DMS53 treated with DMSO at 0.1 percent for 48 hours (cell line): ENCODE measurements at regions not wholly inside any gene's neighbourhood (a gene's known extent, or its start where the extent isn't known, plus 50 kb on each side); places are given as distances from the start of the nearest gene placed in this dataset.

Experiments used
- DNase-seq: peaks from one replicate; lab custom pipeline; 2025; ENCODE audit not compliant: unreplicated experiment; lab: John Stamatoyannopoulos, UW

DNA sequence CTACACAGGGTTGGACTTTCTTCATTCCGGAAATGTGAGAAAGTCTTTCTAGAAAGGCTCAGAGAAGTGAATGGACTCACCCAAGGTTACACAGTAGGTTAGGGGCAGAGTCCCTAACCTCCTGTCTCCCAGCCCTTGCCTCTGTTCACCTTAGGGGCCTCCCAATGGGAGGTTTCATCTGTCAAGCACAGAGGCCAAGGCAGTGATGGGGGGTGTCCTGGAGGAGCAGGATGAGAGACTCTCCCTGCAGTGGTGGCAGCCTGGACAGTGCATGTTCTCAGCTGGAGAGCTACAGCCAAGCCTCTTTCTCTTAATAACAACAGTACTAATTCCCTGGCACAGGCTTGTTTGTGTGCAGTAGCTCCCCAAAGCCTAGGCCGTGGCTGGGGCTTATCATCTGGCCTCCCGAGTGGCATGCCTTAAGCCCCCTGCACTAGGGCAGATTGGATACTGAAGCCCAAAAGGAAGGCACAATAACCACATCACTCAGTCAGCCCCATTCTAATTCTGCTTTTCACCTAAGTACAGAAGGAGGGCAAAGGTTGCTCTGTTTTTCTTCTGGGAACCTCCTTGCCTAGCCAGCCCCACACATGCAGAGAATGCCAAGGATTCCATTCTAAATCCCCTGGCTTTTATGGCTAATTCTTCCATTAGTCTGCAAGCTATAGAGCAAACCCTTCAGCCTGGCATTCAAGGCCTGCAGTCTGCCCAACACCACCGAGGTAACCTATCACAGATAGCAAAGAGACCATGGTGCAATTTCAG, 50.2 kb upstream of the XPA start:
- DNase-seq = no peak

DNA sequence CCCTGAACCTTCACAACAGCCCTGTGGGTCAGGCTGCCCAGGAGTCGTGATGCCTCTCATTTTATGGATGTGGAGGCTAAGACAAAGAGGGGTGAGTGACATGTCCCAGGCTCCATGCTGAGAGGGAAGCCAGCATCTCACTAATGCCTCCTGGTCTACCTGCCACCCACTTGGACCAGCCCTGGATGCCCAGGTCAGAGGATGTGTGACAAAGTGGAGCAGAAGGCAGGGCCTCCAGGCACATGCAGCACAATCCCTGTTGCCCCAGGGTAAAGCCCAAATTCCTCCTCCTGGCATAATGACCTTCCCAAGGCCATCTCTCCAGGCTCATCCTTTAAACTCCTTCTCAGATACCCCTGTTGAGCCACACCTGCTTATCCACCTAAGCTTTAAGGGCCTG, 51.4 kb upstream of the XPA start:
- no peak for DNase-seq

DNA sequence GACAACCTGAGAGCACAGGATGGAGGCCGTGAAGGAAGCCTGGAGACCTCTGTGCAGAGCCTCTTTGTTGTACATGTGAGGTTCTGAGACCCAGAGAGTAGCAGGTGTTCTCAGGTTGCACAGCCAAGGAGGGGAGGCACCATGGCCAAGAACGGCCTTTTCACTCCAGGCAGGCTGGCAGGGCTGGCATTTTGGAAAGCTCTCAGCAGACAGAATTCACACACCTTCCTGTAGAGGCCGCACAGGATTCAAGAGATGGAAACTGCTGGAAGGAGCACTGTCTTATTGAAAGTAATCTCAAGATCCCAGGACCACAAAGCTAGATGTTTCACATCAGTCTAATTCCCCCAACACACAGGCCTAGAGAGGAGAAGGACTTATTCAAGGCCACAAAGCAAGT, 52.8 kb upstream of the XPA start:
- DNase-seq = no peak

DNA sequence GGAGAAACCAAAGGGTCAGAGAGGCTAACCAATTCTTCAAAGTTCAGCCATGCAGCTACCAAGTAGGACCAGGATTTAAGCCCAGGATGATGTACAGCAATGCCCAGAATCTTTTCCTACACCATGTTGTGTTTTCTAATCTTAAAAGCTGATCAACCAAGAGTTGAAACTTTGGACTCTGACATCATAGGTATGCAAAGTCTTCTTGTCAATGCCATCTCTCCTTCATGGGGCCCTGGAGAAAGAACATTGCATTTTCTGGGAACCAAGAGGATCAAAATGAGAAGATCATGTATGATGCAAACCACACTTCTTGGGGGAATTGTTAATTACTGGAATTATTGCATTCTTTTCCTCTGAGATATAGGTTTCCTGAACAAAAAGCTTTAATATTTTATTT, 54.4 kb upstream of the XPA start:
- DNase-seq = no peak

DNA sequence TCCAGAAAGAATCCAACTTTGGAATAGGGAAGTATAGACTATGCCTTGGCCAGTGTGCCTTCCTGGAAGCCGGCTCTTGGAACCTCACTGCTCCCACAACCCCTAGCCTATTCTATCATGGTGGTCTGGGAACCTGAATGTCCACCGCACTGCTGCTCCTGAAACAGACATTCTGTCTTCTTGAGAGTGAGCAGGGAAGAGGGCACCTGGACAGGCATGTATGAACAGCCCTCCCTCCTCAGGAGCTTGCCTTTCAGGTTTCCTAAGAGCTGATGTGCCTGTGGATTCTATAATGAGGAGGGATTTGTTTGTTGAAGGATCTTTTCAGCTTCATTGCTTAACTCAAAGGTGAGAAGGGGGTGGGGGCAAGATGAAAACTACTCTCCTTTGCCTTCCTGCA, 55.1 kb upstream of the XPA start:
- no peak for DNase-seq

DNA sequence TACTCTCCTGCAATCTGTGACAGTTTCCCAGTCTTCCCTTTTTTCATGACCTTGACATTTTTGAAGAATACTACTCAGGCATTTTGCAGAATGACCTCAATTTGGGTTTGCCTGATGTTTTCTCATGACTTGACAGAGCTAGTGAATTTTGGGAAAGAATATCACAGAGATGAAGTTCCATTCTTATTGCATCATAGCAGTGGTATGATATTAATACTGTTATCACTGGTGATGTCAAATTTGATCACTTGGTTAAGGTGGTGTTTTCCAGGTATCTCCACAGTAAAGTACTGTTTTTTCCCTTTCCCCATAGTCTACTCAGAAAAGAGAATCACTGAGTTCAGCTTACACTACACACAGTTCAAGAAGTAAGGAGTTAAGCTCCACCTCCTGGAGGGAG, 56.2 kb upstream of the XPA start:
- no peak for DNase-seq

DNA sequence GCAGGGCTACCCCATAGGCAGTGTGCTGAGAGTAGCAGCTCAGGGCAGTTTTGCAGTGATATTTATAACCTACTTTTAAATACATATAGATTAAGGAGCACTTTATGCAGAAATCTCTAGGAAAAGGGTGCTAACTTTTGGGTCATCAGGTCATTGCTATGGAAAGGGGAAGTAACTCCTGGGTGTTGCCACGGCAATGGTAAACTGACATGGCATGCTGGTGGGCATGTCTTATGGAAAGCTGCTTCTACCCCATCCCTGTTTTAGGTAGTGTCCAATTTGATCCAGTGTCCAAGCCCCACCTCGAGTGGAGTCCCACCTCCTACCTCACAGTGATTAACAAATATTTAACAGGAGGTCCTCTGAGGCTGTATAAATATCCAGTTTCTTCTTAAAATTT, 56.8 kb upstream of the XPA start:
- no peak for DNase-seq

DNA sequence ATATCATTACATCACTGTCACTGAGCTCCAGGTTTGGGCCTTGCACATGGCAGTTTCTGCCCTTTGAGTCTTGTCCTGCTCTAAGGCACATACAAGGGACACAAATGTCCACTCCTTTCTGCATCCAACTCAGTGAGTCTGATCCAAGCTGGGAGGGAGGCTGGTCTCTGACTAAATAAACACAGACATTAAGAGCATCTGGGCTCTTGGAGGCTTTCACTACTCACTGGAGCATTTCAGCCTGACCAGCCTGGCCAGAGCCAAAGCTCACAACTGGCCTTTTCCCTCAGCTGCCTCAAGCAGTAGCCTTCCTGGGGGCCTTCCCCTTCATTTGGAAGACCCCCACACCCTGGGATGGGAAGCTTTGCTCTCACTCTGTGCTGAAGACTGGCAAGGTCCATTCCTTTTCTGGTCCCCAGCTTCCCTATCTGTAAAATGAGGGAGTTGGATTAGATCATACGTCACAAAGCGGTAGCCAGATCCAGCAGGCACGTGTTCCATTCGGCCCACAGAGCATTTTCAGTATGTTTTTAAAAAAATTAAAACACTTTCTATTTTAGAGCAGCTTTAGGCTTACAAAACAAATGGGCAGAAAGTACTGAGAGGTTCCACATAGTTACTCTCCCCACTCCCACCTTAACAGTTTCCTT, 58.6 kb upstream of the XPA start:
- DNase-seq = no peak

DNA sequence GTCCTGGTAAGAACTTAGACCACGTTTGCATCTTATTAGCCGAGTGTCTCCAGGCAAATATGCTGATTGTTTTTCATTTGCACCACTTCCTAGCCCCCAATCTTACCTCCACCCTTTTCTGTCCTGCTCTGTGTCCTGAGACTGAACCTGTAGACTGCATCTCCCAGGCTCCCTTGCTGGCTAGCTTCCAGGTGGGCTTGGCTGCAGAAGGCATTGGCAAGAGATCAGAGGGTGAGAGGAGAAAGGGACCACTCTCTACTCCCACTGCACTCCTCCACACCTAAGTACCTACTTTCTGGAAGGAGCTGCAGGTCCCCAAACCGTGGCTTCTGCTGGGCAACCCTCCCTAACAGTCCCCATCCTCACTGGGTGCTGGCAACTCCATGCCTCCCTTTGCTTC, 59.9 kb upstream of the XPA start:
- no peak for DNase-seq

DNA sequence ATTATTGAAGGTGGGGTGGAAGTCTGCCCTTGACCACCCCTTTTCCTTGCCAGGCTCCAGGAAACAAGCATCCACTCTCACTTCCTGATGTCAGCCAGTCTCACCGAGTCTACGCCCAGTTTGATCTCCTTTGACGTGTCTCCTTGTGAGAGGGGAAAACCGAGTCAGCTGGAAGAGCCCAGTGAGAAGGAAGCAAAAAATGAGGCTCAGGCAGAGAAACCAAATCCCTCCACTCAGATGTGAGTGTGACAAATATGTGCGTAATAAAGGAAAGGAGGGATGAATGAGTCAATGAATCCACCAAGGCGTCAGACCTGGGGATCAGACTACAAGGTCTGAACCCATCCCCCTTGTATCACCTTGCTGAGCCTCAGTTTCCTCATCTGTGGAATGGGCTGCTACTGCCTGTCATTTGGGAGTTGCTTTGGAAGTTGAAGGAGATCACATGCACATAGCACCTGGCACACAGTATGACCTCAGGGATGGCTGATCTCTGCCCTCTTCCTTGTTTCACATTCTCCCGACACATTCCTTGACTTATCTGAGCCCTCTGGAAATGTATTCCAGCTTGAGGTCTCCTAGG, 61.3 kb upstream of the XPA start:
- no peak for DNase-seq

DNA sequence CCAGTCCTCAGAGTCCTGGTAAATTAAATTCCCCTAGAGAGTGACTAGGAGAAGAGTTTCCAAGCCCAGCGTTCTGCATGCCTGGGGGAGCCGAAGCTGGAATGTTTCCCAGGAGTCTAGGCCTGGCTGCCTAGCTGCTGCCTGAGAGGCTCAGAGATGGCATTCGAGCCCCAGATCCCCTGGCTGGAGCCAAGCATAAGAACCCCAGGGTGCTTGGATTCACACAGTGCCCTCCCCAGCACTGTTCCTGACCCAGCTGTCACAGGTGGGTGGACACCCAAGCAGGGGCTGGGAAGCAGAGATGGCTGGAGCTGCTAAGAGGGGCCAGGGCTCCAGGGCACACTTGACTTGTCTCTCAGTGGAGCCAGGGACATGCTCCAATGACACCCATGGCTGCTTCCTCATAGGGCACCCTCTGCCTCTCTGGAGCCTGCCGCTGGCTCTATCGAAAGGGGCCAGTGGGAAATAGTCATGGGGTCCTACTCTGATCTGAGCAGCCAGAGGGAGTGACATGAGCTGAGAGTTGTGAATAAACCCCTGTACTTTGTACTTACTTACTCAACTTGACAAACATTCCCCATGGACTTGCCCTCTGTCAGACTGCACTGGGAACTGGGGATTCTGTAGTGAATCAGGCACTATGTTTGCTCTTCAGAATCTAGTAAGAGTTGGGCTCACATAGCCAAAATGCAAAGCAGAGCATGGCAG, 62.6 kb upstream of the XPA start:
- DNase-seq = no peak

DNA sequence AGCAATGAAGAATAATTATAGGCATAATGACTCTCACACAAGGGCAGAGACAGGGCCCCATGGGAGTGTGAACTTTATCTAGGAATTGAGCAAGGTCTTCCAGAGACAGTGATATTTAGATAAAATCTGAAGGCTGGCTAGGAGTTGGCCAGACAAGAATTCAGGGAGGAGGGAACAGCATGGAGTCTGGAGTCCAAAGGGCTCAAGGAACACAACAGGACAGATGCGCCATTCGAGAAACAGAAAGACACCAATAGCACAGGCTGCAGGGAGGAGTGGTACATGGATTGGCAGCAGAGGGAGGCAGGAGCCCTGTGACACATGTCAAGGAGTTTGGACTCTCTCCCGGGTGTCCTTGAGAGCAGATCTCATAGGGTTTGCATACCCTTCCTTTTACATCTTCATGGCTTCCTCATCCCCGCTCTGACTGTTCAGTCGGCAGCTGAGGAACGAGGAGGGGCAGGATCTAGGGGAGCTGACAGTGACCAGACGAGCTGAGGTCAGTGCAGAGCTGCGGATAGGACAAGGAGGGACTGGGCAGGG, 64.0 kb upstream of the XPA start:
- no peak for DNase-seq

DNA sequence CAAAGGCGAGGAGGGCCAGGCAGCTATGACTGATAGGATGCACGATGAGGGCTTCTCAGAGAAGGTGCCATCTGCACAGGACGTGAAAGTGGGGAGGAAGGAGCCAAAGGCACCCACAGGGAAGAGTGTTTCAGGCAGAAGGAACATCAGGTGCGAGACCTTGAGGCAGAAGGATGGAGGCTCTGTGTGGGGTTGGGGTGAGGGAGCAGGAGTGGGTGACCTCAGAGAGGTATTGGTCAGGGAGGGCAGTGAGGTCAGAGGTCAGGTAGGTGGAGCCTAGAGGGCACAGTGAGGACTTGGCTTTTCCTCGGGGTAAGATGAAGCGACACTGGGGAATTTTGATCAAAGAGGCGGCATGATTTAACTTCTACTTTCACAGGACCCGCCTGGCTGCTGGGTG, 64.7 kb upstream of the XPA start:
- no peak for DNase-seq

DNA sequence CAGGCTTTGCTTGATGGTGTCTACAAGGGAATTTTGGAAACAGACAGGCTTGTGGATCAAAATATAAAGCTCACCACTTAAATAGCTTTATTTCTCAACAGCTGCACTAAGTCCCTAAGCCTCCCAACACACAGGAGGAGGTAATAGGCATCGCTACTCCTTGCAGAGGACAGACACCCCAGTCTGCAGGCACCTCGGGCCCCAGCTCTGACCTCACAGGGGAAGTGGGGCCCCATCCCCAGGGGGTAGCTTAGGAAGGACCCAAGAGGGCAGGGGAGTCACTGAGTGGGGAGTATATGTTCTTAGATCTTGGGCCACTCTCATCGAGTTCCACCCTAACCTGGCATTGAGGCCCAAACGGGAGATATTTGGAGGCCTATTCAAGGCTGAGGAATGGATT, 66.7 kb upstream of the XPA start:
- no peak for DNase-seq

DNA sequence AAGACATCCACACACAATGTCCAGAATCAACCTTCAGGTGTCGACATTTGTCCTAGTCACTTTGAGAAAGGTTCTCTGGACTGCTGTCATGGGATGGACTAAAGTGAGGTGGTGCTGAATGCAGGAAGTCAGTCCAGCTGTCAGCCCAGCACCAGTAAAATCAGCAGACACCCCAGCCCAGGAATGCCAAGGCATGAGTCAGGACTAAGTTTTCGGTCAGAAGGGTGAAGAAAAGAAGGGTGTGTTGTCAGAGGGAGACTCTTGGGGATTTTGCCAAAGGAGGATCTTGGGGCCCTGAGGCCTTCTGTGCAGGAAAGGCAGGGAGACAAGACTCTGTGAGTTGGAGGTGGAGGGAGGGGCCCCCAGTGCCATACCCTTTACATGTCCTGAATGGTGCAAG, 69.0 kb upstream of the XPA start:
- no peak for DNase-seq

DNA sequence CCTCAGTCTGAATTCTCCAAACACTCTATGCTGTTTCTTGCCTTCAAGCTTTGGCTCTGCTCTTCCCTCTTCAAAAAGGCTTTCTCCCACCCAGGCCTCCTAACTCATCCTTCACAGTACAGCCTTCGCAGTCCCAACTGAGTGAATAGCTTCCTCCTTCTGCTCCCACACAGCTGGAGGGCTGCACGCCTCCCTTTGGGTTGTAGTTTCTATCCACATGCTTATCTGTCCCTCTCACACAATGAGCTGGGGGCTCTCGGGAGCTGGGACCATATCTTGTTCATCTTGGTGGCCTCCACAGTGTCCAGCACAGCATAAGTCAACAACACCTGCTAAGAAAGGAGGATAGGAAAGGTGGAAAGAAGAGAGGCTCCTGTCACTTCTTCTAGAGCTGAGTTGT, 69.5 kb upstream of the XPA start:
- no peak for DNase-seq

DNA sequence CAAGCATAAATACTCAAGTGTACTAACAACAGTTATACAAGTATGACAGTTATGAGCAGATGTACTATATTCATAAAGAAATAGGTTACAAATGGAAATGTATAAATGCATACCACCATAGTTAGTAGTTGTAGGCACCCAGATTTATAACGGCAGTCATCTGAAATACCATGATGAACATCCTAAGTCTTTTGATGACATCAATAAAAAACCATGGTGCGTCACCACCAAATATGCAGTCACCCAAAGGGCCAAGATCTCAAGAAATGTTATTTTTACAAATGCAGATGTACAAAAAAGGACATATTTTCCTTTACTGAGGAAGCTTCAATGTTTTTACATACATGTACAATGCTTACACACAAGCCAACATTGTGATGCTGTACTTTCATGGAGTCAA, 70.8 kb upstream of the XPA start:
- no peak for DNase-seq

DNA sequence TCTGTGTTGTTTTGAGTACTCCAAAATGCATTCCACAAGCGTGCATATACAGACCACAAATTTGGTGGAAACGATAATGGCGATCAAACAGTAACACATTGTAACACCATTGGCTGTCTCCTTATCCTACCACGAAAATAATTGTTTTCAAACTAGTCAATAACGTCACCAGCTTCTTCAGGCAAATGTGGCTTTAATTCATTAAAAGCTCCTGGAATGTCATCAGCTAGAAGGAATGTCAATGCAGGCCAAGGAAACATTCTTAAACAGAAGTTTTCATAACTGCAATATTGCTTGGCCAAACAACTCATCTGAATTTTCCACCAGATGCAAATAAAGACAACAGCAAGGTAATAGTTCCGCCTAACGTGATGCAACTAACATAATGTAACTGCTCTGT, 71.6 kb upstream of the XPA start:
- no peak for DNase-seq

DNA sequence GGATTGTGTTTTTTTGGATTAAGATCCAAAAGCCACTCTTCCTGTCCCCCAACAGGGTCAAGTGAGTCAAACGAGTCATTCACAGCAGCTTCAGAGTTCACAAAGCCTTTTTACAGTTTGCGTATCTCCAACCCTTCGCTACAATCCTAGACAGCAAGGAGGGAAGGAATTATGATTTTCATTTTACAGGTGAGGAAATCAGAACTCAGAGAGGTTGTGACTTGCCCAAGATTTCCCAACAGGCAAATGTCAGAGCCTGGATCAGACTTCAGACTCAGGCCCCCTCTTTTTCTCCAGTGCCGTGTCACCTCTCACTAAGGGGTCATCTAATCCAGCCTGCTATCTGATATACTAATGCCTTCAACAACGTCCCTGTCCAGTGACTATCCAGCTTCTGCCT, 72.1 kb upstream of the XPA start:
- DNase-seq = no peak

DNA sequence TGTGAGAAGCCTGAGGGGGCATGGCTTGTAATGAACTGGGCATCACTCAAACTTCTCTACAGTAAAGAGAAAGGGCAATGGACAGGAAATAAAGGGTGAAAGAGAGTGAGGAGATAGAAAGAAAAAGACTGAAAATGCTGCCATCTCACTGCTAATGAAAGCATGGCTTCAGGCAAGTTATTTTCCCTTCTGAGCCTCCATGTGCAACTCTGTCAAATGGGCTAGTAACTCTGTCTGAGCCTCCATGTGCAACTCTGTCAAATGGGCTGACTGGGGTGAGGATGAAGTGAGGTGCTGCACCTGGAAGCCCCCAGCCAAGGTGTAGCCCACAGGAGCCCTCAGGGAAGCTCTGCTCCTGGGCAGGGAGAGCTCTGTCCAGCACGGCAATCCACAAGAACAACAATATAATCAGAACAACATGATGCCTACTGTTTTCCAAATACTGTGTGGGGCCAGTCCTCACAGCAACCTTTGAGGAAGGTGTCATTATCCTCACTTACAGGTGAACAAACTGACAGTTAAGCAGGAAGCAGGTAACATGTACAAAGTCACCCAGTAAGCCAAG, 73.8 kb upstream of the XPA start:
- no peak for DNase-seq

DNA sequence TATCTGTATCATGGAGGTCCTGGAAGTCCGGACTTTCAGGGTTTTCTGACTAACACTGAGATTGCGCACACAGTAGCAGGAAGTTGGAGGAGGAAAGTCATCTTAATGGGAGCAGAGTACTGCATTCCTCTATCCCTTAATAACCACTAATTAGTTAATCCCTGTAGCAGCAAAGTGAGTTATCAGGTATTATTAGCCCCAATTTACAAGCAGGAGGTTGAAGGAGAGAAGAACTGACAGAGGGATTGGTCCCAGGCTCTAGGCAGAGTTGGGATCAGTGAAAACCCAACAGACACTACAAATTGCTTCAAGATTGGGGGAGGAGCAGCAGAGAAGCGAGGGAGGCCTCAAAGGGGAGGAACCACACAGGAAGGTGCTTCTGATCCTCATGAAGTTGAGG, 74.5 kb upstream of the XPA start:
- DNase-seq = no peak

DNA sequence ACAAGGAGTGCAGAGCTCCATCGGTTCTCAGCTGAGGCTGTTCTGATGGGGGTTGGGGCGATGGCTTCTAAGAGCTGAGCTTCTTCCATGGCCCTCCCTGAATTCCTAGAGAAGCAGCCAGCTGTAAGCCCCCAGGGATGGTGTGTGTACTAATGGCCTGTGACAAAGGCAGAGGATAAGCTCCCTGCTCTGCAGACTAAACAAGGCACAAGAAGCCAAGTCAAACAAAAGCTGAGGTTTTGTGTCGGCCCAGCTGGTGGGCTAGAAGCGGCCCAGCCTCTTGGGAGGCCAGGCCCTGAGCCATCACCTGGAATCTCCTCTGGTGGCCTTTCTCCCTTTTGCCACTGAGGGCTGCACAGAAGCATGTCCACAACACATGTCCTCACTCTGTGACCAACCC, 75.0 kb upstream of the XPA start:
- no peak for DNase-seq
